ENCODE measurements at regions not wholly inside any gene's neighbourhood (a gene's known extent, or its start where the extent isn't known, plus 50 kb on each side); places are given as distances from the start of the nearest gene placed in this dataset.

DNA sequence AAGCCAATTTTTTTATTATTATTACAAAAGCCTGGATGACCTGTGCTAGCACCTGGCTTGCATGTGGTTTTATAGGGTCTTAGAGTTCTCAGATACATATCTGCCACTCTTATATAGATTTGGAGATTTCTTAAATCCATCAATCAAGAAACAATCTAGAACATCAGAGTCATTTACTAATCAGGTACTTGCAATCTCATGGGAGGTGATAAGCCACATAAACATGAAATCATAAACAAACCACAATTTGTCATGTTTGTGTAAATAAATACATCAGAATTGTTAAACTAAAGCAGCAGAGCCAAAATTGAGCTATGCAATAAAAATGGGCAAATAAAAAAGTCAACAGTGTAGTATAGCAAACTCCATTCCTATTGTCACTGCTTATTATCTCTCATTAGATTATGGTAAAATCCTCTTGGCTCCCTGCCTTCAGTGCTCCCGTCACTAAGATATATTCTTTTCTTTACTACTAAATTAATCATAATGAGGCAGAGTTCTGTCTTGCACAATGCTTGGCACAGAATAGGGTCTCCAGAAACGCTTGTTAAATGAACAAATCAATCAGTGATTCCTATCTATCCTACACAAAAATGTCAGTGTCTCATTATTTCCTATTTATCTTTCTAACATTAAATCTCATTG lies 108.7 kb upstream of the TTC29 start:
- no peak for DNase-seq (ENCODE audit: low spot score)

GRCh38 chr4:147056940-147057610 lies 111.4 kb upstream of the TTC29 start:
- DNase-seq (ENCODE audit: low spot score), result no peak

DNA sequence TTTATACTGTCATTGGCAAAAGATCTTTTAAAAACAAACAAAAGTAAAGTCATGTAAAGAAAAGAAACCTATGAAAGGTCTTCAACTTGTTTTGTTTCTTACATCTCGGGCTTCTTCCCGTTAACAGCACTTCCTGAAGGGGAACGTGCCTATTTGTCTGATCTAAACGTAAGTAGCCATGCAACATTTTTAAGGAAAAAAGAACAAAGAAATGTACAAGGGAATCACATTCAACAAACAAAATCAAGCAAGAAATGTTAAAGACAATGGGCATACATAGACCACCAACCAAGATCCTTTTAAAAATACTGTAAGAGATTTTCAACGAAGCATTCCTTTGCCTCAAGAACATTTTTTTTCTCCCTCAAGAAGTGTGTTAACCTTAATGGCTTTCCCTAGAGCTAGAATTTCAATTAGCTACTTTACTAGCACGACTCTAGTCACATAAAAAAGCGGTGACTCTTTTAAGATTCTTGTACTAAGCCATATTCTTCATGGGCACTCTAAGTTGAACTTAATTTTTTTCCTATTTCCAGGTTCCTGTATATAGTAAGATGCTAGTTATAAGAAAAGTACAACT lies 112.0 kb upstream of the TTC29 start:
- DNase-seq (ENCODE audit: low spot score), result no peak

DNA sequence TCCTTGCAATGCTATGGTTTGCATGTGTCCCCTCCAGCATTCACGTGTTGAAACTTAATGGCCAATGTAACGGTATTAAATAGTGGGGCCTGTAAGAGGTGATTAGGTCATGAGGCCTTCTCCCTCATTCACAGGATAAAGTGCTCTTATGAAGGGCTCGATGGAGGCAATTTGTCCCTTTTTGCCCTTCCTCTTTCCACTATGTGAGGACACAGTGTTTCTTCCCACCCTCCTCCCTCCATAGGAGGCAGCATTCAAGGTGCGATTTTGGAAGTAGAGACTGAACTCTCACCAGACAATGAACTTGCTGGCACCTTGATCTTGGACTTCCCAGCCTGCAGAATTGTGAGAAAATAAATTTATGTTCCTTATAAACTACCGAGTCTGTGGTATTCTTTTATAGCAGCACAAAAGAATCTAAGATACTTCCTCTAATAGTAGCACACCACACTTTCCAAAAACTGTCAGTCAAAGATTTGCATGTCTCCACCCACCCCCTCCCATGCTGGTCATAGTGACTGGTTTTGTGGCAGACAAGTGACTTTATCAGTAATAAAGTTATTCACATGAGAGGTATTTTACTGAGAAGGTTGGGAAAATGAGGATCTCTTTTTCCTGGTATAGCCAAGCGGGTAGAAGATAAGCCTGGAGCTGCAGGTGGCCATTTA lies 113.5 kb upstream of the TTC29 start:
- no peak for DNase-seq (ENCODE audit: low spot score)

DNA sequence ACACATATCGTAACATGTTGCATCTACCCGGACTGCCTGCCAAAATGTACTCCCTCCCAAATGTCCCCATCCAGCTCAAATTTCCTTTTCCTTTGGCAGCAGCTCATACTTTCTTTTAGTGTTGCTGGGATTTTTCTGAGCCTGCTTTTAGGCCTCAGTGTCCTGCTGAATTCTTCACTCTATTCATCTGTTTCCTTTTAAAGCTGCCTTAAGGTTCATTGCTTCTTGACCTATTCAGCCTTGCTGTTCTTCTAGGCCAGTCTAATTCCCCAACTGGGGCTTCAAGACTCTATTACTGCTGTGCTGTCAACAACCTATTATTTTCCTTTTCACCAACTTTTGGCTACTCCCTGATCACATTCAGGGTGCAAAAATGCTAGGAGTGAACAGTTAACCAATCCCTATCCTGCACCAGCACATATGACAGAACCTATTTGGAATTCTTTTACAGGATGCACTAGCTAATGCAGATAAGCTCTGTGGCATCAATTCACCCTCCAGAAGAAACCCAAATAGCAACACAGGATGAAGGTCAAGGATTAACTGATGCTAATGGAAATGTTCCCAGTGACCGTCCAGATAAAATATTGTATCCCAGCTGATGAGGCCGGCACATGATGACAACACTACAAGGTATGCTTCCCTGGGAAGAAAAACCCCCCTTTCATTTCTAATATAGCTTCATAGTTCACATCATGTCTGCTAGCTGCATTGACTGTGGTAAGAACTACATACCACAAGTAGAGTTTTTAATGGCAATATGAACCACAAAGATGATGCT lies 114.7 kb upstream of the TTC29 start:
- DNase-seq (ENCODE audit: low spot score), result no peak

- no peak for DNase-seq (ENCODE audit: low spot score)
Observed at GRCh38 chr4:147064856-147065255, 119.2 kb upstream of the TTC29 start.

DNA sequence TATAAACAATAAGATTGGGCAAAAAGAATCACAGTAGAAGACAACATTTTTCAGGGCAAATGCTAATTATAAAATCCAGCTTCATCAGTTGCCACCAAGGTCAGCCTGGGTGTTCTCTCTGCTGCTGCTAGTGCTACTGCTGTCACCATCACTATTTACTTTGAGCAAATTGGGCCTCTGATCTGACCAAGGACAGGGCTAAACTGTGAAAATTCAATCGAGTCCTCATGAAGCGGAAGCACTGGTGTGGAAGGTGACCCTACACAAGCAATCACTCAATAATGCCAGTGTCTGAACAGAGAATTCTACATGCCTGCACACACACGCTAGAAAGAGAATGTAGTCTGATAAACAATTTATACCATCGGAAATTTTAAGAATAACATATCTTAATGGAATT lies 122.9 kb upstream of the TTC29 start:
- no peak for DNase-seq (ENCODE audit: low spot score)

DNA sequence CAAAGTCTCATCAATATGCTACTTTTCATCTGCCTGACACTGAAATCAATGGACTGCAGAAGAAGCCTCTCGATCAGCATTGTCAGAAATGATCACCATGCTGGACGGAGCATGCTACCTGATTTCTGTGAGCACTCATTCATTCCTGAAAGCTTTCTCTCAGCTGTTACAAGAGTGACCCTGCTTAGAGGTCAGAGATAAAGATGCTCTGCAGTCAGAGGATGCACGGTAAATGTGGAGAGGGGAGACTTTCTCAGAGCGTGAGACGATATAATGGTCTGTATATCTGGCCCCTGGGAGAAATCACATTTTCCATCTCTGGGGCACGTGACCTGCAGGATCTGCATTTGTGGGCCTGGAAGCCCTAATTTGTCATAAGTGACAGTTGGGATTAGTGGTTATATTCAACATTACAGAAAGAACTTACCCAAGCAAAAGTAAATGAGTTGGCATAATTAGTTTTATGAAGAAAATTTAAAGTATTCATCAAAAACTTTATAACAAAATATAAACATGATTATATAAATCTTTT lies 125.6 kb upstream of the TTC29 start:
- DNase-seq (ENCODE audit: low spot score), result no peak

DNA sequence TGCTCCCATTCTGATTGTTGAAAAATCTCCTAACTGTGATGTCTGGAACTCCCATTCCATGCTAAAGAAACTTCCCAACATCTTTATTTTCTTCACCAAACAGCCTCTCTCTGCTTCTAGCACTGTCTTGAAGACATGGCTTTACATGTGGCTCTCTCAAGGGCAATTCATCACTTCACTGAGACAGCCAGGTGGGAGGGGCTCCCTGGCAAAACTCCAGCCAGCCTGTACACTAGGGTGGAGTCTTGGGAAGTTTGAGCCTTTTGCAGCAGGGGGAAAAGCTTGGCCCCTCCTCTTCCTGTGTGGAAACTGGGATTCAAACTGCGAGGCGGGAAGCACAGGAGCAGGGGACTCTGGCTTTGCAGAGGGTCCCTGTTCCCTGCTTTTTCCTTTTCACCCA lies 130.5 kb upstream of the TTC29 start:
- DNase-seq (ENCODE audit: low spot score), result no peak

GRCh38 chr4:147076728-147077127 lies 131.1 kb upstream of the TTC29 start:
- no peak for DNase-seq (ENCODE audit: low spot score)

DNA sequence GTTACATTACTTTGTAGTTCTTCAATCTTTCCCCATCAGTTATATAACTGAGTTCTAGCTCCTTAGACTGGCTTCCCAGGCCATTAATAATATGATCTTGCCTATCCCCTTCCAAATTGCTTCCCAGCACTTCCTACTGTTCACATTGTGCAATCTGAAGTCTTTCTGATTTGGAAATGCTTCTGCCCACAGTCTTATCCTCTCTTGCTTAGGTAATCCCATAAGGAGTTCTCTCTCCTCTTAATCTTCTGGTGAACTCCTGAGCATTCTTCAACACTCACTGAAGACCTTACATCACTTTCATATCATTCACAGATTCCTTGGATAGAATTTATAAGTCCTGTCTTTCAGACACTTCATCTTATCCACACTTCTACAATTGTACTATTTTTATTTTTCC lies 132.7 kb upstream of the TTC29 start:
- DNase-seq (ENCODE audit: low spot score), result no peak

- no peak for DNase-seq (ENCODE audit: low spot score)
Observed at GRCh38 chr4:147078875-147079658, 133.4 kb upstream of the TTC29 start.

DNA sequence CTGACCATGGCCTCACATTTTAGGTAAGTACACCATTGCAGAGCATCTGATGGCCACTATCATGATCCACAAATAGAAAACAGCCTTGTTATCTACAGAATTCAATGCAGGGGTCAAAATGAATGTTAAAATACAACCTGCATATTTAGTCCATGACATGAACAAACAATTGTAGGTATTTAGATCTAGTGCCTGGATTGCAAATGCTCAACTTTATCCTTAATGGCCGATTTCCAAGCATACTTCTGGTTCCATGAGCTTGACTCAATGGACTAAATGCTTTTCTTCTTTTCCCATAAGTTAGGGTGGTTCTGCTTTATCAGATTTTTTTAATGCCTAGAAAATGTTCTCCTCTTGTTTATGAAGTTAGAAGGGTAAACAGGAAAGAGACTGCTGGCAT lies 139.2 kb upstream of the TTC29 start:
- DNase-seq (ENCODE audit: low spot score), result no peak

DNA sequence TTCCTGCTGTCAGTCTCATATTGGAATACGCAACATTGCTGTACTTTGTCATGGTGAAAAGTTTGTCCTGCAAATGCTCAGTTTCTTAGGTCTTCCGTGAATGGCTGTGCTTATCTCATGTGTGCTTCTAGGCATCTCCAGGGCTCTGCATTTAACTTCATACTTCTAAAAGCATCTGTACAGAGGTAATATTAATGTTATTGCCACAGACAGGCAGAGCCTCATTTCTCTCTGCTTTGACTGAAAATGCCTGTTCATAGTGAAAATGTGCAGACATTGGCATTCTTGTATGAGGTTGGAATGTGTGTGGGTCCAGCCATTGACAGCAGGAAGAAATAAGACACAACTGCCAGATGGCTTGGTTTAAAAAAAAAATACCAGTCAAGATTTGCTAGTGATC lies 140.1 kb upstream of the TTC29 start:
- no peak for DNase-seq (ENCODE audit: low spot score)

DNA sequence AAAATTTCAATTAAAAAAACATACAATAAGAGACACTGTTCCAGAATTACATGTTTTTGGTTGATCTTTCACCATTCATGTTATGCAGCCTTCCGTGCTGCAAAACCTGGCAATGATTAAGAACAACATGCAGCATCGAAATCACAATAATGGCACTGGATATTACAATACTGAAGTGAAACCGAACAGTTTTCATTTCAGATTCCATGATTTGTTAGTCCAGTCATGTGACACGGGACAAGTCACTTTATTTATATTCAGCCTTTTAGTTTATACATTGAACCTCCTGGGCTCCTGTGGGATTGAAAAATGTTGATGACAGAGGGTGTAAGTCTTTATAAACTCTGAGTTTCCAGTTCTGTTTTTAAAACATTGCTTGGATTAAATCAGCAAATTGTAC lies 142.5 kb upstream of the TTC29 start:
- DNase-seq (ENCODE audit: low spot score), result no peak

DNA sequence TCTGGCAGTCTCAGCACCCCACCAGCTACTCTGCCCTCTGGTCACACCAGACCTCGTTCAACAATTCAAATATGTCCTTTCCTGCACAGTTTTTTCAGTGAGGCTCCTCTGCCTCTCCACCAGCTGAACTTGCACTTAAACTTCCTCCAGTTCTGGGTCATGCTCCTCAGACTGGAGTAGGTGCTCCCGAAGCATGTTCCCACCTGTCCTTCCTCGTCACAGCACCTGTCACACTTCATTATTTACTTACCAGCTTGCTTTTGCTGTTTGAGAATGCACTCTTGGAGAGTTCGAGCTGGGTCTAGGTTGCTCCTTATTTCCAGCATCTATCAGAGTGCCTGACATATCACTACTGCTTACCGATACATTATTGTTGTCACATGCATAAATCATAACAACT lies 144.8 kb upstream of the TTC29 start:
- no peak for DNase-seq (ENCODE audit: low spot score)

- DNase-seq (ENCODE audit: low spot score), result no peak
Observed at GRCh38 chr4:147093206-147093605, 147.5 kb upstream of the TTC29 start.

- DNase-seq (ENCODE audit: low spot score), result no peak
Observed at GRCh38 chr4:147094238-147094637, 148.6 kb upstream of the TTC29 start.

DNA sequence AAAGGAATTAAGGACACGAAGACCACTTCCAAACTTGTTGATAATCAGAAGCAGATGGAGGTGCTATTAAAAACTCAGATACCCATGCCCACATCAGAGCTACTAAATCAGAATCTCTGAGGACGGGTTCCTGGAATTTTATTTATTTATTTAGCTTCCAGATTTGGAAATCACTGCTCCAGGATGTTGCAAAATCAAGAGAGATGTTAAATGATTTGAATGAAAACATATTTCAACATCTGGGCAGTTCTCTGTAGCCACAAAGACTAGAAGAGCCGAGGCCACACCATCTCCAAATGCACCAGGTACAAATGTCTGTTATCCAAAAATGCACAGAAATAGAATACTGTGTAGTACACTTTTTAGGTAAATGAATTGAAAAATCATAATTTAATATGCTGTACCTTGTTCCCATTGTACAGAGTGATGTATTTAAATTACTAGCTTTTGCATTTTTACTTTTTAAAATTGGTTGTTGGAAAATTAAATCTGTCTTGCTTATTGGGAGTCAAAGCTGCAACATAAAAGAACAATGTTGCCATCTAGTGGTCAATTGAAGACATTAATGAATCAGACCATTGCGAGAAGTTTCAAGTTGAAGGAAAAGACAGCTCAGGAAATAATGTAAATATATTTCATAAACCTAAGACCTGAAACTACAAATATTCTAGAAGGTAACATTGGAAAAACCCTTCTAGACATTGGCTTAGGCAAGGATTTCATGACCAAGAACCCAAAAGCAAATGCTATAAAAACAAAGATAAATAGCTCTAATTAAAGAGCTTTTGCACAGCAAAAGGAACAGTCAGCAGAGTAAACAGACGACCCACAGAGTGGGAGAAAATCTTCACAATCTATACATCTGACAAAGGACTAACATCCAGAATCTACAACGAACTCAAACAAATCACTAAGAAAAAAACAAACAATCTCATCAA lies 151.3 kb upstream of the TTC29 start:
- DNase-seq (ENCODE audit: low spot score), result peak; percentile 44

DNA sequence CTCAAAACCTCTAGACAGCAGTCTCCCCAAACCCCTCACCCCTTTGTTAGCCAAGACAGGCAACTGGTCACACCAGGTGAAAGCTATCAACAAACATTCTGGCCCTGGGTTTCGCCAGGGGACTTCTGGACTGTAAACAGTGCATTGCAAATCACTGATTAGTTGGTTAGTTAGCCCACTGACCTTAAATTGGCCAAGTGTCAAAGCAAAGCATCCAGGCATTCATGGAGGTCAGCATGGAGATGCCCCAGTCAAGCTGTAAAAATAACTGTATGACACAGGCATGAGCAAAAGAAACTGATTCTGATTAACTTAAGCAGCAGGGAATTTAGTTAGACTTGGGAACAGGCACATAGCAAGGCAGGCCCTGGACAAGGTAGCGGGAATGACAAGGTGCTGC lies 156.0 kb upstream of the TTC29 start:
- DNase-seq (ENCODE audit: low spot score), result no peak
